ENCODE measurements at regions not wholly inside any gene's neighbourhood (a gene's known extent, or its start where the extent isn't known, plus 50 kb on each side); places are given as distances from the start of the nearest gene placed in this dataset.

DNA sequence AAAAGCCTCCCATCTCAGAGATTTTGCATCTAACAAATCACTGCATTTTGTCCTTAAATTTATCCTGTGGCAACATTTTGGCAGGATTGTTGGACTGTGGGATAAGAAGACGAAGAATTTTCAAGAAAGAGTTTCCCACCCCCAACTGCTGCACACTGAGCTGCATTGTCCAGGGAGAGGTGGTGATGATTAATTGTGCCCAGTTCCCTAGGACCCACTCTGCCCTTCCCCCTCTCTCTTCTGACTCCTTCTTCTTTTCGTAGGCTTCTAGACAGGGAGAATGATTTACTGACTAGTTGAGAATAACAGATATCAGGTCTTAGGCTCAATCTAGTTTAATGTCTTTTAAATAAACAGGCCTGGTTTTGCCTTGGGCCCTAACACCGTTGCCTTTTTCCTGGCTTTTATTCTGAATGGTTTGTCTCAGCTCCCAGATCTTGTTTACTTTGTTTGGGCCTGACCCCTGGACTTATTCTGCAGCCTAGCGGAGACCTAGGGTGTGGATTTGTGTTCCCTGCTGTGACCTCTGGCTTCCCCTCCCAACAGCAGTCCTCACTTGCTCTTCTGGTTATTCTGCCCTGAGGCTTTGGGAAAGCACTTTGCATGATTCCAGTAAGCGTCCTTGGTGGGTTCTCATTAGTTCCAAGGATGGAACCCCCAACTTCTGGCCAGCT, 233.3 kb downstream of the INSIG2 start:
- no peak overlapping the region for H3K9ac ChIP-seq (ENCODE audit: low read depth, low read length, poor library complexity)
- WGBS, 2 donors (ENCODE audit: extremely low coverage in 2 of 2, insufficient read length in 2 of 2, insufficient replicate concordance in 1 of 2), result no CpG with 5 or more reads among the region's 5 CpGs

GRCh38 chr2:118320658-118321057, 232.4 kb downstream of the INSIG2 start:
- H3K36me3 ChIP-seq (replicated peaks in 1 of 2; ENCODE audit: control insufficient read depth in 2 of 2, insufficient read depth in 2 of 2, low read length in 2 of 2), result no peaks in the 10 kb centered on the region
- H2BK12ac ChIP-seq (ENCODE audit: low read length), result no peak overlapping the region
- no peak overlapping the region for H4K8ac ChIP-seq (ENCODE audit: low read depth, low read length)
- no peak overlapping the region for H3K4ac ChIP-seq (ENCODE audit: low read length)
- no peak overlapping the region for H2BK5ac ChIP-seq (ENCODE audit: low read length)
- no CpG with 5 or more reads among the region's 4 CpGs for WGBS, 2 donors (ENCODE audit: extremely low coverage in 2 of 2, insufficient read length in 2 of 2, insufficient replicate concordance in 1 of 2)
- no peak overlapping the region for H2AK5ac ChIP-seq (ENCODE audit: low read depth, low read length)
- H3K4me3 ChIP-seq (ENCODE audit: low read length in 2 of 2), result no peak overlapping the region
- no peak overlapping the region for H3K9ac ChIP-seq (ENCODE audit: low read depth, low read length, poor library complexity)
- H3K4me1 ChIP-seq (ENCODE audit: control insufficient read depth in 2 of 2, insufficient read depth in 1 of 2, low read depth in 1 of 2, low read length in 2 of 2), result peaks cover 17 to 38% of the 10 kb centered on the region in 2 donors
- H3K23ac ChIP-seq (ENCODE audit: low read depth, low read length, poor library complexity), result no peak overlapping the region
- H3K27ac ChIP-seq (replicated peaks; ENCODE audit: low read length), result no peak overlapping the region
- H3K18ac ChIP-seq (ENCODE audit: low read length), result no peak overlapping the region
- no peak for DNase-seq (ENCODE audit: low spot score)
- no peak overlapping the region for H3K14ac ChIP-seq (ENCODE audit: low read length)
- no peak overlapping the region for H2BK120ac ChIP-seq (ENCODE audit: low read depth, low read length)
- no peak overlapping the region for H2AFZ ChIP-seq (ENCODE audit: low read length)
- no peak overlapping the region for H4K91ac ChIP-seq (ENCODE audit: low read depth, low read length, poor library complexity)
- H2BK15ac ChIP-seq (ENCODE audit: low read length), result no peak overlapping the region
- H3K9me3 ChIP-seq (replicated peaks in 1 of 2; ENCODE audit: control insufficient read depth in 2 of 2, insufficient read depth in 1 of 2, low read depth in 1 of 2, low read length in 2 of 2), result no peaks in the 10 kb centered on the region
- no peak overlapping the region for H3K4me2 ChIP-seq (ENCODE audit: insufficient read depth, low read length, poor library complexity, severe bottlenecking)
- H3K27me3 ChIP-seq (ENCODE audit: control insufficient read depth in 3 of 3, insufficient read depth in 3 of 3, low read depth in 1 of 3, low read length in 3 of 3), result no peaks in the 10 kb centered on the region
- H3K79me1 ChIP-seq (ENCODE audit: low read depth, low read length), result no peaks in the 10 kb centered on the region

More for the DNA sequence above, 233.3 kb downstream of the INSIG2 start:
- Histone ChIP-seq H2AFZ (ENCODE audit: low read length) (no peak overlapping the region), H3K4me2 (ENCODE audit: insufficient read depth, low read length, poor library complexity, severe bottlenecking) (no peak overlapping the region), H2BK12ac (ENCODE audit: low read length) (no peak overlapping the region), H2BK120ac (ENCODE audit: low read depth, low read length) (no peak overlapping the region), H3K36me3 (replicated peaks in 1 of 2; ENCODE audit: control insufficient read depth in 2 of 2, insufficient read depth in 2 of 2, low read length in 2 of 2) (no peaks in the 10 kb centered on the region), H3K4me3 (ENCODE audit: low read length in 2 of 2) (no peak overlapping the region), H4K8ac (ENCODE audit: low read depth, low read length) (no peak overlapping the region), H3K14ac (ENCODE audit: low read length) (no peak overlapping the region), H3K4me1 (ENCODE audit: control insufficient read depth in 2 of 2, insufficient read depth in 1 of 2, low read depth in 1 of 2, low read length in 2 of 2) (peaks cover 17 to 38% of the 10 kb centered on the region in 2 donors), H3K27ac (replicated peaks; ENCODE audit: low read length) (no peak overlapping the region), H4K91ac (ENCODE audit: low read depth, low read length, poor library complexity) (no peak overlapping the region), H3K18ac (ENCODE audit: low read length) (no peak overlapping the region), H2BK15ac (ENCODE audit: low read length) (no peak overlapping the region), H2AK5ac (ENCODE audit: low read depth, low read length) (no peak overlapping the region), H3K79me1 (ENCODE audit: low read depth, low read length) (no peaks in the 10 kb centered on the region), H2BK5ac (ENCODE audit: low read length) (no peak overlapping the region), H3K23ac (ENCODE audit: low read depth, low read length, poor library complexity) (no peak overlapping the region), H3K4ac (ENCODE audit: low read length) (no peak overlapping the region), H3K27me3 (ENCODE audit: control insufficient read depth in 3 of 3, insufficient read depth in 3 of 3, low read depth in 1 of 3, low read length in 3 of 3) (no peaks in the 10 kb centered on the region), H3K9me3 (replicated peaks in 1 of 2; ENCODE audit: control insufficient read depth in 2 of 2, insufficient read depth in 1 of 2, low read depth in 1 of 2, low read length in 2 of 2) (no peaks in the 10 kb centered on the region)
- DNase-seq (ENCODE audit: low spot score), result no peak

- Histone ChIP-seq H3K79me1 (ENCODE audit: low read depth, low read length) (no peaks in the 10 kb centered on the region), H3K4ac (ENCODE audit: low read length) (no peak overlapping the region), H2AFZ (ENCODE audit: low read length) (no peak overlapping the region), H3K18ac (ENCODE audit: low read length) (no peak overlapping the region), H3K4me2 (ENCODE audit: insufficient read depth, low read length, poor library complexity, severe bottlenecking) (no peak overlapping the region), H2BK120ac (ENCODE audit: low read depth, low read length) (no peak overlapping the region), H3K27ac (replicated peaks; ENCODE audit: low read length) (no peak overlapping the region), H3K14ac (ENCODE audit: low read length) (no peak overlapping the region), H3K4me1 (ENCODE audit: control insufficient read depth in 2 of 2, insufficient read depth in 1 of 2, low read depth in 1 of 2, low read length in 2 of 2) (peaks cover 17 to 38% of the 10 kb centered on the region in 2 donors), H3K36me3 (replicated peaks in 1 of 2; ENCODE audit: control insufficient read depth in 2 of 2, insufficient read depth in 2 of 2, low read length in 2 of 2) (no peaks in the 10 kb centered on the region), H3K9ac (ENCODE audit: low read depth, low read length, poor library complexity) (no peak overlapping the region), H3K9me3 (replicated peaks in 1 of 2; ENCODE audit: control insufficient read depth in 2 of 2, insufficient read depth in 1 of 2, low read depth in 1 of 2, low read length in 2 of 2) (no peaks in the 10 kb centered on the region), H2BK15ac (ENCODE audit: low read length) (no peak overlapping the region), H2BK12ac (ENCODE audit: low read length) (no peak overlapping the region), H3K27me3 (ENCODE audit: control insufficient read depth in 3 of 3, insufficient read depth in 3 of 3, low read depth in 1 of 3, low read length in 3 of 3) (no peaks in the 10 kb centered on the region), H4K8ac (ENCODE audit: low read depth, low read length) (no peak overlapping the region), H3K23ac (ENCODE audit: low read depth, low read length, poor library complexity) (no peak overlapping the region), H3K4me3 (ENCODE audit: low read length in 2 of 2) (no peak overlapping the region), H4K91ac (ENCODE audit: low read depth, low read length, poor library complexity) (no peak overlapping the region), H2BK5ac (ENCODE audit: low read length) (no peak overlapping the region), H2AK5ac (ENCODE audit: low read depth, low read length) (no peak overlapping the region)
- DNase-seq (ENCODE audit: low spot score), result no peak
- no CpG with 5 or more reads among the region's 6 CpGs for WGBS, 2 donors (ENCODE audit: extremely low coverage in 2 of 2, insufficient read length in 2 of 2, insufficient replicate concordance in 1 of 2)
These were observed 231.9 kb downstream of the INSIG2 start for GRCh38 chr2:118320196-118320595.

GRCh38 chr2:118319271-118319684, 231.0 kb downstream of the INSIG2 start:
- H3K27ac ChIP-seq (replicated peaks; ENCODE audit: low read length), result no peak overlapping the region
- H2BK120ac ChIP-seq (ENCODE audit: low read depth, low read length), result no peak overlapping the region
- no peak overlapping the region for H2AK5ac ChIP-seq (ENCODE audit: low read depth, low read length)
- H2BK15ac ChIP-seq (ENCODE audit: low read length), result no peak overlapping the region
- H3K4me2 ChIP-seq (ENCODE audit: insufficient read depth, low read length, poor library complexity, severe bottlenecking), result no peak overlapping the region
- H3K23ac ChIP-seq (ENCODE audit: low read depth, low read length, poor library complexity), result no peak overlapping the region
- no peak overlapping the region for H3K4me3 ChIP-seq (ENCODE audit: low read length in 2 of 2)
- H3K9ac ChIP-seq (ENCODE audit: low read depth, low read length, poor library complexity), result no peak overlapping the region
- no peak overlapping the region for H2BK5ac ChIP-seq (ENCODE audit: low read length)
- H3K9me3 ChIP-seq (replicated peaks in 1 of 2; ENCODE audit: control insufficient read depth in 2 of 2, insufficient read depth in 1 of 2, low read depth in 1 of 2, low read length in 2 of 2), result no peaks in the 10 kb centered on the region
- H3K27me3 ChIP-seq (ENCODE audit: control insufficient read depth in 3 of 3, insufficient read depth in 3 of 3, low read depth in 1 of 3, low read length in 3 of 3), result no peaks in the 10 kb centered on the region
- H3K18ac ChIP-seq (ENCODE audit: low read length), result no peak overlapping the region
- H2BK12ac ChIP-seq (ENCODE audit: low read length), result no peak overlapping the region
- H2AFZ ChIP-seq (ENCODE audit: low read length), result peak overlapping the region; percentile 70
- no peaks in the 10 kb centered on the region for H3K36me3 ChIP-seq (replicated peaks in 1 of 2; ENCODE audit: control insufficient read depth in 2 of 2, insufficient read depth in 2 of 2, low read length in 2 of 2)
- no peak overlapping the region for H4K91ac ChIP-seq (ENCODE audit: low read depth, low read length, poor library complexity)
- no peak overlapping the region for H4K8ac ChIP-seq (ENCODE audit: low read depth, low read length)
- H3K14ac ChIP-seq (ENCODE audit: low read length), result no peak overlapping the region
- H3K4ac ChIP-seq (ENCODE audit: low read length), result no peak overlapping the region
- WGBS, 2 donors (ENCODE audit: extremely low coverage in 2 of 2, insufficient read length in 2 of 2, insufficient replicate concordance in 1 of 2), result no CpG with 5 or more reads among the region's 4 CpGs
- DNase-seq (ENCODE audit: low spot score), result peak; percentile 41
- no peaks in the 10 kb centered on the region for H3K79me1 ChIP-seq (ENCODE audit: low read depth, low read length)
- H3K4me1 ChIP-seq (ENCODE audit: control insufficient read depth in 2 of 2, insufficient read depth in 1 of 2, low read depth in 1 of 2, low read length in 2 of 2), result peaks cover 17 to 38% of the 10 kb centered on the region in 2 donors
